ENCODE measurements at regions not wholly inside any gene's neighbourhood (a gene's known extent, or its start where the extent isn't known, plus 50 kb on each side); places are given as distances from the start of the nearest gene placed in this dataset.
"Not testable (repeated sequence)": the region's sequence is repeated elsewhere in the genome, so short reads cannot be mapped to it uniquely, and the experiment has no call there.

DNA sequence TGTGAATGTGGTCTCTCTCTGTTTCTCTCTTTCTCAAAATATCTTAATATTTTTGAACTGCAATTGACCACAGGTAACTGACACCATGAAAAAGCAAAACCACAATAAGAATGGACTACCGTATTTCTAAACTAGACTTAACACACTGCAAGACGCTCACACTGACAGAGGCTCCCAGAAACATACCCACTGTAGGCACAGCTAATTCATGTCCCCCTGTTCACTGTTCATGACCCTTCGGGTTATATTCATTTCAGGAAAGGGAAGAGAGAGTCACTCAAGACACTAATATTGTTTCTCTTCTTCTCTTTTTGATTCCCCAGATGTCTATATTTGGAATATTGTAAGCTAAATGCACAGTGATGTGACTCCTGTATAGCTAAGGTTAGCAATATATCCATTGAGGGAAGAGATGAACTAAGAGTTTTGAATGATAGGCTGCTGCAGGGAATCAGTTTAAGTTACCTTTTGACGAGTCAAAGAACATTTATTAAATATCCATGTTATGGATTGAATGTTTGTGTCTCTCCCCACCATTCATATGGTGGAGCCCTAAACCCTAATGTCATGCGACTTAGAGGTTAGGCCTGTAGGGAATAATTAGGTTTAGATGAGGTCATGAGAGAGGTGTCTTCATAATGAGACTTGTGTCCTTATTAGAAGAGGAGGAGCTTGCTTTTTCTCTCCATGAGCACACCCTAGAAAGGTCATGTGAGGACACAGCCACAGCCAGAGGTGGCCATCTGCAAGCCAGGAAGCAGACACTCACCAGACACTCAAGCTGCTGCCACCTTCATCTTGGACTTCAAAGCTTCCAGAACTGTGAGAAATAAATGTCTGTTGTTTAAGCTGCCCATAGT, 216.6 kb upstream of the GRM7 start:
- no peak for DNase-seq

- no peak for DNase-seq
Measured at GRCh38 chr3:6654670-6655069, 206.2 kb upstream of the GRM7 start.

- no peak for DNase-seq
Measured at GRCh38 chr3:6655275-6655674, 205.6 kb upstream of the GRM7 start.

GRCh38 chr3:6657591-6657990, 203.3 kb upstream of the GRM7 start:
- DNase-seq: no peak

DNA sequence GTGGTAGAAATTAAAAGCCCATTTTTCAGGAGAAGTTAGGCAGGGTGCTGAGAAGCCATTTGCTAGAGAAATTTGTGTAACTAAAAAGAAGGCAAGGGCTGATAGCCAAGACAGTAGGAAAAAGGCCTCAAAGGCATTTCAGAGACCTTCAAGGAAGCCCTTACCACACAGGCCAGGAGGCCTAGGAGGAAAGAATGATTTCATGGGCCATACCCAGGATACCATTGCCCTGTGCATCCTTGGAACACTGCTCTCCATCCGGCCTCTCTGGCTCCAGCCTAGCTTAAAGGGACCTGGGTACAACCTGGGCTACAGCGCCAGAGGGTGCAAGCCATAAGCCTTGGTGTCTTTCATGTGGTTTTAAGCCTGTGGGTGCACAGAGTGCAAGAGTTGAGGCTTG, 193.6 kb upstream of the GRM7 start:
- no peak for DNase-seq

DNA sequence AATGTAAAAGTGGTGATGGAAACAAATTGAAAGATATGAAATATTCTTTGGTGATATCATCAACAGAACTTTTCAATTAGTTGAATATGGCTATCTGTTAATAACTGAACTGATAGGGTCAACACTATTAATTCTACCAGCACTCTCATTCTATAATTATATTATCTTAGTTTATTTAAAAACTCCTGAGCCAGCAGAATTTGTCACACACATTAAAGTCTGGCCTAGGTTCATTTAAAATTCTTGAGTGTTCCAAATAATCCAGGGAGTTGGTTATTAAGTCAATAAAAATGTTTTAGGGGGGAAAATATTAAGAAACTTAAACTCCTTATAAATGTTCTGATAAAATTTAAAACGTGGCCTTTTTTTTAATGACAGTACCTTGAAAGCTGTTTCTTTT, 189.6 kb upstream of the GRM7 start:
- DNase-seq: no peak

GRCh38 chr3:6679510-6679909, 181.4 kb upstream of the GRM7 start:
- DNase-seq: no peak

GRCh38 chr3:6680119-6680806, 180.7 kb upstream of the GRM7 start:
- DNase-seq: no peak

GRCh38 chr3:6697285-6697684, 163.6 kb upstream of the GRM7 start:
- no peak for DNase-seq

GRCh38 chr3:6697722-6698121, 163.2 kb upstream of the GRM7 start:
- no peak for DNase-seq

DNA sequence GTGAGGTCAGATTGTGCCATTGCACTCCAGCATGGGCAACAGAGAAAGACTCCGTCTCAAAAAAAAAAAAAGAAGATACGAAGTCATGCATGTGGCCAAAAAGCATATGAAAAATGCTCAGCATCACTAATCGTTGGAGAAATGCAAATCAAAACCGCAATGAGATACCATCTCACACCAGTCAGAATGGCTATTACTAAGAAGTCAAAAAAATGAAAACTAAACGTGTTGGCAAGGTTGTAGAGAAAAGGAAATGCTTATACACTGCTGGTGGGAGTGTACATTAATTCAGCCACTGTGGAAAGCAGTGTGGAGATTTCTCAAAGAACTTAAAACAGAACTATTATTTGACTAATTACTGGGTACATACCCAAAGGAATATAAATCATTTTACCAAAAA, 156.1 kb upstream of the GRM7 start:
- DNase-seq: not testable (repeated sequence)

GRCh38 chr3:6706777-6707176, 154.1 kb upstream of the GRM7 start:
- DNase-seq: no peak

DNA sequence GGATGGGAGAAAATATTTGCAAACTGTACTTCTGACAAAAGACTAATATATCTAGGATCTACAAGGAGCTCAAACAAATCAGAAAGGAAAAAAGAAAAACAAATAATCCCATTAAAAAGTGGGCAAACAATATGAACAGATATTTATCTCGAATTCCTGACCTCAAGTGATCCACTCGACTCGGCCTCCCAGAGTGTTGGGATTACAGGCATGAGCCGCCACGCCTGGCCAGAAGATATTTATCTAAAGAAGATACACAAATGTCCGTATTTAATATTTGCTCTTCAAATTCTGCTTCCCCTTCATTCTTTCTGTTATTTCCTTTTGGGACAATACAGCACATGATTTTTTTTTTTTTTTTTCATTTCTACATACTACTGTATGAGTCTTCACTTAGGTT, 151.7 kb upstream of the GRM7 start:
- no peak for DNase-seq

GRCh38 chr3:6714962-6715361, 146.0 kb upstream of the GRM7 start:
- no peak for DNase-seq

GRCh38 chr3:6716420-6716819, 144.5 kb upstream of the GRM7 start:
- DNase-seq: no peak

GRCh38 chr3:6717026-6717943, 143.6 kb upstream of the GRM7 start:
- DNase-seq: no peak

- DNase-seq: no peak
Measured at GRCh38 chr3:6719999-6720398, 140.9 kb upstream of the GRM7 start.

DNA sequence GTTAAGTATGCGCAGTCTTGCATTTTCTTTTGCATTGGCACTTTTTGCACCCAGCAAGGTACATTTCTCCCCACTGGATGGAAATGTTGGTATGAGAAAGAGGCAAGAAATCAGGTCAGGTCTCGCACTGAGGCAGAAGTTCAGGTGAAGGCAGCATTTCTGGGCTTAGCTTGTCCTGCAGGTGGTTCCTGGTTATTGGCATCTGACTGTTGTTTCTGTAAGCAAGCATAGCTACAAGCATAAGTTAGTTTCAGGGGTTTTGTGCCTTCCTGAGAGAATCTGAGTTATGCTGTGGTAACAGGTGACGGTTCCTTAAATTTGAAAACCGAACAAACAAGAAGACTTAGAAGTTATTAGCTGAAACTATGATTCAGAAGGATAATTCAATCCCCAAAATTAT, 139.4 kb upstream of the GRM7 start:
- DNase-seq: no peak

GRCh38 chr3:6723205-6723604, 137.7 kb upstream of the GRM7 start:
- no peak for DNase-seq

DNA sequence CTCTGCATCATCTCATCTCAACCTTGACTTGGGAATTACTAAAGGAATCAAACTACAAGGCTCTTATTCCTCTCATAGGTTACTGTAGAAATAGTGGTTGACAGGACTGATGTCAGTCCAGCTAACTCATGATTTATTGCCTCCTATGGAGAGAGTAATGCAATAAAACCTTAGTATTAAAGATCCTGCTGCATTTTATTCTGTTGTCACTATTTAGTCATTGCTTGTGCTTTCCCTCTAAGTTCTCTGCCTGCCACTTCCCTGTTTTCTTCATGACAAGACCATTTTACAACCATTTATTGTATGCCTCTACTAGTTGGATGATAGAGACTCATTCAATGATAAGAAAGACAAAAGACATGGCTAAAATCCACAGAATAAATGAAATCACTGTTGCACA, 134.1 kb upstream of the GRM7 start:
- DNase-seq: no peak

DNA sequence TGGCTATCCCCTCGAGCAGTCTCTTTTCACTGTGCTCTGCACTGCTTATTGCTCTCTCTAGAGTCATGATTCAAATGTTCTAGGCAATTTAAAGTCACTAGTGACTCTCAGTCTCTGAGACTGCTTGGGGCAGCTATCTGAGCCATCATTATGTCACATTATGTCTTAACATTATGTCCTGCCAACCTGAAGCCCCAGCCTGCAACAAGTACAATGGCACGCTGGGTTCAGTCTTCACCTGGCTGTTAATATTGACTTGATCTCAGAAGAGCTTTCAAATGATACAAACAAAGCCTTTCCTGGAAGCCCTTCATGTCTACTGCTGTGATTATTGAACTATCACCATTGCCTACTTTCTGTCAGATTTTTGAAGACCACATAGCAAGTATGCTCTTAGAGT, 128.1 kb upstream of the GRM7 start:
- DNase-seq: no peak

GRCh38 chr3:6733699-6734394, 127.1 kb upstream of the GRM7 start:
- no peak for DNase-seq

GRCh38 chr3:6734395-6734746, 126.5 kb upstream of the GRM7 start:
- no peak for DNase-seq

Measured in hippocampal formation (tissue), 2 donors.